BE2C (cell line): ENCODE measurements at regions not wholly inside any gene's neighbourhood (a gene's known extent, or its start where the extent isn't known, plus 50 kb on each side); places are given as distances from the start of the nearest gene placed in this dataset.

Source experiments
- DNase-seq: peaks from one replicate; pipeline ENCODE4 v3.0.0-alpha.2; 2020
- H3K27me3 ChIP-seq: fragments of 250-450 bp; sonication (Bioruptor Pico); 2 replicates; pipeline ENCODE4 v1.5.1; 2020; ENCODE audit warnings: mild to moderate bottlenecking
- H3K36me3 ChIP-seq: fragments of 250-450 bp; sonication (Bioruptor Pico); 2 replicates; pipeline ENCODE4 v1.5.1; 2020; ENCODE audit warnings: mild to moderate bottlenecking
- H3K4me1 ChIP-seq: fragments of 250-450 bp; sonication (Bioruptor Pico); 2 replicates; pipeline ENCODE4 v1.5.1; 2020
- H3K4me3 ChIP-seq: 2 replicates; pipeline ENCODE4 v1.5.1; 2011; ENCODE audit warnings: low read depth, low read length
- H3K9me3 ChIP-seq: fragments of 250-450 bp; sonication (Bioruptor Pico); 2 replicates; pipeline ENCODE4 v1.5.1; 2020
- TF ChIP-seq, protein P1 (sequence below): IDR thresholded peaks from 2 replicates; pipeline ENCODE4 v1.5.1; 2012; ENCODE audit warnings: mild to moderate bottlenecking, low read depth, low read length

DNA sequence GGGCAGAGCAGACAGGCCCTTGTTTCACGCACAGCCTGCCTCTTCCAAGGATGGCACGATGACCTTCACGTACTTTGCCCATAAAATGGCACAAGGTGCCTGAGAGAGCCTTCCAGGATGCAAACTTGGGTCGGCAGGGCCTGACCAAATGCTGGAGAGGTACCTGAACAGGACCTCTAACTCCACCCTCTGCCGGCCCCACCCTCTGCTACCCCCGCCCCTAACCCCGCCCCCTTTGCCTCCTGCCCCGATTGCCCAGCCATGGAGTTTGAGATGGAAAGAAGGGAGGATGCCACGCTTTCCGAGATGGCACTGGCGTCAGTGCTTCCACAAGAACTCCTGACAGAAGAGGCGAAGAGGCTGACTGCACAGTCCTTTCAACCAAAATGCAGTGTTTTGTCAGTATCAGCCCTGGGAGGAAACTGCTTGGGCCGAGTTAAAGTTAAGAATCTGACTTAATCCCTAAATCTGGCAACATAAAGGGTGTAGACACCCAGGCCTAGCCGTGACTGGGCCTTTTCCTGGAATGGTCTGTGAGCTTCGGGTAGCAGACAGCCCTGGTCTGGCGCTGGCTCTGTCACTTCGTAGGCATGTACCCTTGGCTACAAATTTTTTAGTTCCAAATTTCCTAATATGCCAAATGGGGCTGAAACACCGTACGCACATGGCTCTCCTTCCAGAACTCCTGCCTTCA, 230.3 kb upstream of the RGMA start:
- H3K36me3 ChIP-seq: no peaks in the 10 kb centered on the region
- no peaks in the 10 kb centered on the region; the same call in 1 of the 2 replicates for H3K9me3 ChIP-seq
- DNase-seq: no peak
- no peaks in the 10 kb centered on the region for H3K27me3 ChIP-seq
- TF ChIP-seq, protein P1, sequence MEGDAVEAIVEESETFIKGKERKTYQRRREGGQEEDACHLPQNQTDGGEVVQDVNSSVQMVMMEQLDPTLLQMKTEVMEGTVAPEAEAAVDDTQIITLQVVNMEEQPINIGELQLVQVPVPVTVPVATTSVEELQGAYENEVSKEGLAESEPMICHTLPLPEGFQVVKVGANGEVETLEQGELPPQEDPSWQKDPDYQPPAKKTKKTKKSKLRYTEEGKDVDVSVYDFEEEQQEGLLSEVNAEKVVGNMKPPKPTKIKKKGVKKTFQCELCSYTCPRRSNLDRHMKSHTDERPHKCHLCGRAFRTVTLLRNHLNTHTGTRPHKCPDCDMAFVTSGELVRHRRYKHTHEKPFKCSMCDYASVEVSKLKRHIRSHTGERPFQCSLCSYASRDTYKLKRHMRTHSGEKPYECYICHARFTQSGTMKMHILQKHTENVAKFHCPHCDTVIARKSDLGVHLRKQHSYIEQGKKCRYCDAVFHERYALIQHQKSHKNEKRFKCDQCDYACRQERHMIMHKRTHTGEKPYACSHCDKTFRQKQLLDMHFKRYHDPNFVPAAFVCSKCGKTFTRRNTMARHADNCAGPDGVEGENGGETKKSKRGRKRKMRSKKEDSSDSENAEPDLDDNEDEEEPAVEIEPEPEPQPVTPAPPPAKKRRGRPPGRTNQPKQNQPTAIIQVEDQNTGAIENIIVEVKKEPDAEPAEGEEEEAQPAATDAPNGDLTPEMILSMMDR: no peak
- no peaks in the 10 kb centered on the region for H3K4me1 ChIP-seq
- no peak overlapping the region for H3K4me3 ChIP-seq

DNA sequence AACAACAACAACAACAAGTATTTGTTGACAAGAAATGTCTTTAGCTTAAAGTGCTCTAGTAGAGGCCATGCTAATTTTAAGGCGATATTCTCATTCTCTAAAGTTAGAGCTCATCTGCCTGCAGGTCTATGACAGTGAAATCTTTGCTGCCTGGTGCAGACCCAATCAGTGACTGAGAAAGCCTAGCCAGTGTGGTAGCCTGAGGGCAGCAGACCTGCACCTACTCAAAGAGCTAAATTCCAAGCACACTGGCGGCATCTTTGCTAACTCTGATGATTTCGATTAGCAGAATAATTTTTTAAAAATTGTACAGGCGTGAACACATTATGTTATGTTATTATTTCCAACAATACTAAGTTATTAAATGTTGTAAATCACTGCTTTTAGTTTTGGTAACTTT, 228.8 kb upstream of the RGMA start:
- TF ChIP-seq, protein P1: no peak
- no peak for DNase-seq
- no peaks in the 10 kb centered on the region for H3K27me3 ChIP-seq

DNA sequence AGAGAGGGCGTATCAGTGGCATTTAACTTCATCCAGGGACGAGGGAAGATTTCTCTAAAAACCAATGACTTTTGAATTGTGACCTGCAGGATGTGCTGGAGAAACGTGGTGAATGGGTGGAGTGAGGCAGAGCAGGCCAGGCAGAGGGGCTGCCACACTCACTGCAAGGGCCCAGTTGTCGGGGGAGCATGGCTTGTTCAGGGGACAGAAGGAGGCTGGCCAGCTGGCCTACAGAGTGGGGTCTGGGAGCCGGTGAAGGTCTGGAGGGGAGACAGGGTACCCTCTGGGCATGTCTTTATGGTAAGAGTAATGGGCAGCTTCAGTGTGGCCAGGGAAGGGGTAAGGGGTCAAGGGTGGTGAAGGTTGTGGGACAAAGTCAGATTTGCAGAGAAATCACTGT, 225.2 kb upstream of the RGMA start:
- H3K27me3 ChIP-seq: no peaks in the 10 kb centered on the region
- H3K9me3 ChIP-seq: no peaks in the 10 kb centered on the region; the same call in 1 of the 2 replicates
- no peaks in the 10 kb centered on the region for H3K36me3 ChIP-seq
- DNase-seq: no peak
- no peak overlapping the region for H3K4me3 ChIP-seq
- TF ChIP-seq, protein P1: no peak
- no peaks in the 10 kb centered on the region for H3K4me1 ChIP-seq

More for the DNA sequence above, 228.8 kb upstream of the RGMA start:
- H3K9me3 ChIP-seq: no peaks in the 10 kb centered on the region; the same call in 1 of the 2 replicates
- H3K4me3 ChIP-seq: no peak overlapping the region
- no peaks in the 10 kb centered on the region for H3K36me3 ChIP-seq
- no peaks in the 10 kb centered on the region for H3K4me1 ChIP-seq

DNA sequence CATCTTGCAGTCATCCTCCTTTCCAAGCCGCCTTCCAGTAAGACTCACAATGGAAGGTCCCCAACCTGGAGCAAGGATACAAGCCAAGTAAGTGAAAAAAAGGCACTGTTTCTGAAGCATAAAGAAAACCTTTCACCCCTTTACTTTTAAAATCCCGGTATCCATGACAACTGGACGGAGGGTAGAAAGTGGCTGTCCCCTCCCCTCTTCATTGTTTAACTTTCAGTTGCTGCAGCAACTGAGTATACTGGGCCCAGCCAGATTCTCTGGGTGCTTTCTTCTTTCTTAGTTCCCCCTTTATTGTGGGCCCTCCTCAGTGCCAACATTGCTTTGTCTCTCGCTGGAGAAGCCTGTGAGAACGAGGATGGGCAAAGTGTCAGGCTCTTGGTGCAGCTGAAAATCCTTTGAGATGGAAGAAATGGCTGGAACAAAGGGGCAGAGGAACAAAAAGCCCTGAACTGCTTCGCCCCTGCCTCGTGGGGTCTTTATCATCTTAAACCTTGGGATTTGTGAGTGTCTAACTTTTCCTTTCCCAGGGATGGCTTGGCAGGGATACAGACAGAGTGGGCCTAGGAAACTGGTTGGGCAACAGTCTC, 224.0 kb upstream of the RGMA start:
- no peaks in the 10 kb centered on the region for H3K36me3 ChIP-seq
- H3K4me3 ChIP-seq: no peak overlapping the region
- DNase-seq: no peak
- no peaks in the 10 kb centered on the region for H3K4me1 ChIP-seq
- TF ChIP-seq, protein P1: no peak
- H3K9me3 ChIP-seq: no peaks in the 10 kb centered on the region; the same call in 1 of the 2 replicates
- H3K27me3 ChIP-seq: no peaks in the 10 kb centered on the region

DNA sequence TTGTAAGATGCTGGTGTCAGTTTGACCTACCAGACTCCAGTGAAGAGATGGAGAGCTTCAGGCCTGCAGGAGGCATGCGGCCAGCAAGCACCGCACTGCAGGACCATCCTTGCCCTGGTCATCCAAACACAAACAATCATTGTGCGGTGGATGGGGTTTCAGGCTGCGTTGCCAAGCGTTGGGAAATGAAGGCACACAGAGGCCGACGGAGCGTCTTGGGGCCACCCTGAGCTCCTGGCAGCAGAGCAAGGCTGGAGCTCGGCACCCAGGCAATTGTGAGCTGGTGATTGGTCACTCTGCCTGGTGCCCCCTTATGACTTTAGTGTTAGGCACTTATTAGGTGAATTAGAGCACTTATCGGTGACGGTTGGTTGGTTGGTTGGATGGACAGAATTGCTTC, 222.6 kb upstream of the RGMA start:
- no peak overlapping the region for H3K4me3 ChIP-seq
- H3K9me3 ChIP-seq: no peaks in the 10 kb centered on the region; the same call in 1 of the 2 replicates
- H3K27me3 ChIP-seq: no peaks in the 10 kb centered on the region
- TF ChIP-seq, protein P1: no peak
- H3K4me1 ChIP-seq: no peaks in the 10 kb centered on the region
- DNase-seq: no peak
- no peaks in the 10 kb centered on the region for H3K36me3 ChIP-seq

DNA sequence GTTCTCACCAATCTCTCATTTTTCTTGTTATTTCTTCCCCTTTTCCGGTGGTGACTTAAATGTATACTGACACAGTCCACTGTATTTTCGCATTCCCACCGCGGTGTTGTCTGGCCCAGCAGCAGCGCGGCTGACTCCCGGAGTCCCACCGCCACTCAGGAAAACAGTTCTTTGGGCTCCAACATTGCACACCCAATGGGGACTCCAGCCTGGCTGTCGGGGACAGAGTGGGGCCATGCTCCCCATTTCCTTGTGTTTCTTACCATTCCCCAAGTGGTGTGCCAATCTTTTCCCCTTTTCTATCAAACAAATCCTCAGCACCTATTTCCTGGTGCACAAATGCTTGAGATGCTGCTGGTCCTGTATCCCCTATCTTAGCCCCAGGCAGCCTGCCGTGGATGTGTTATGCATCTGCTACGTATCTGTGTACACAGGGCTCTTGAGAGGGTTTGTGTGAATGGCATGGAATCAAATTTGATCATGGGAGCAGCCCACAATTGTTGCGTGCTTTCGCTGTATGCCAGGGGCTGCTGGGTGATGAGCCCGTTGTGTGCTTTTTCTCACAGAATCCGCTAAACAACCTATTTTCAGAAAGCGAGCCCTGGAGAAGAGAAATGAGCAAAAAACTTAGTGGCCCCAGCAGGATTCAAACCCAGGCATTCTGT, 219.1 kb upstream of the RGMA start:
- peak; percentile 27 for DNase-seq
- Histone ChIP-seq H3K9me3 (no peaks in the 10 kb centered on the region), H3K4me3 (no peak overlapping the region), H3K36me3 (no peaks in the 10 kb centered on the region), H3K4me1 (no peaks in the 10 kb centered on the region), H3K27me3 (no peaks in the 10 kb centered on the region)
- TF ChIP-seq, protein P1: no peak
